ENCODE measurements at regions not wholly inside any gene's neighbourhood (a gene's known extent, or its start where the extent isn't known, plus 50 kb on each side); places are given as distances from the start of the nearest gene placed in this dataset.

DNA sequence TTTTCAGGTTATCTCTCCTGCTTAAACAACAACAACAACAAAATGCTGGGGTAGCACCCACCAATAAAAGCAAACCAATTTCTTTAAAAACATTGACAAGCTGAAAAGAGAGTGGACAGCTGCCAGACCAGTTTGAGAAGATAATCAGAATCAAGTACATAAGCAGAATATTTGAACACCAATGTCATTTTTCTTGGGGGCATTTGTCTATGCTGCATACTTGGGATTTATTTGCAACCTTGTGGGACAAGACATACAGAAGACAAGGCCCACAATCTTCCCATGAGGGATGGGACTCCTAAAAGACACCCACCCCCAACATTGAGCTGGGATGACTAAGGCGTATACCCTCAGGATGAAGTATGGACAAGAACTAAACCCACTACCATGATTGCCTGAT, 62.2 kb upstream of the NXPH2 start:
- H3K4me3 ChIP-seq (ENCODE audit: low read depth in 2 of 2, low read length in 1 of 2) = no peak overlapping the region
- CTCF ChIA-PET = interaction anchor here (0.8 to 2.7 kb wide), 2 partner anchors 16 to 751 kb away, joined by 3 to 18 read pairs; no protein-coding TSS in a partner anchor
- H3K4me2 ChIP-seq = no peak overlapping the region
- no peak overlapping the region for H2AFZ ChIP-seq (ENCODE audit: low read depth)
- no peaks in the 10 kb centered on the region for H3K36me3 ChIP-seq (replicated peaks in 1 of 2; ENCODE audit: control insufficient read depth in 1 of 2, insufficient read depth in 2 of 2, low read length in 1 of 2)
- no peaks in the 10 kb centered on the region for H3K27me3 ChIP-seq (ENCODE audit: insufficient read depth)
- POLR2A ChIA-PET = no interaction called here
- H4K20me1 ChIP-seq (ENCODE audit: insufficient read depth) = no peaks in the 10 kb centered on the region
- no peaks in the 10 kb centered on the region for H3K9me2 ChIP-seq
- WGBS (ENCODE audit: low lambda C conversion rate) = 89% methylated on average over 1 of the region's 1 CpG
- H3K79me2 ChIP-seq (ENCODE audit: insufficient read depth) = no peaks in the 10 kb centered on the region
- no peak overlapping the region for H3K9ac ChIP-seq
- H3K9me3 ChIP-seq = no peaks in the 10 kb centered on the region
- no peak for DNase-seq
- no peak overlapping the region for H3K27ac ChIP-seq (ENCODE audit: low read depth in 2 of 2, low read length in 1 of 2)
- no peaks in the 10 kb centered on the region for H3K4me1 ChIP-seq (ENCODE audit: control insufficient read depth in 1 of 2, insufficient read depth in 2 of 2, low read depth in 1 of 2, low read length in 1 of 2)
- TF ChIP-seq, protein P1, sequence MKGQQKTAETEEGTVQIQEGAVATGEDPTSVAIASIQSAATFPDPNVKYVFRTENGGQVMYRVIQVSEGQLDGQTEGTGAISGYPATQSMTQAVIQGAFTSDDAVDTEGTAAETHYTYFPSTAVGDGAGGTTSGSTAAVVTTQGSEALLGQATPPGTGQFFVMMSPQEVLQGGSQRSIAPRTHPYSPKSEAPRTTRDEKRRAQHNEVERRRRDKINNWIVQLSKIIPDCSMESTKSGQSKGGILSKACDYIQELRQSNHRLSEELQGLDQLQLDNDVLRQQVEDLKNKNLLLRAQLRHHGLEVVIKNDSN (IDR thresholded peaks at IDR 0.05; ENCODE audit: borderline replicate concordance, low read depth) = no peak
- no peak for TF ChIP-seq NFIC (IDR thresholded peaks at IDR 0.05; ENCODE audit: borderline replicate concordance)
- no peak for TF ChIP-seq FOSL2 (IDR thresholded peaks at IDR 0.05; ENCODE audit: borderline replicate concordance, low read depth)
- no peak for TF ChIP-seq SIN3A (IDR thresholded peaks at IDR 0.05; ENCODE audit: borderline replicate concordance, low read depth, low read length)
- no peak for TF ChIP-seq EP300 (IDR thresholded peaks at IDR 0.05; ENCODE audit: borderline replicate concordance in 1 of 2, low read depth in 1 of 2, low read length in 1 of 2)
- no peak for TF ChIP-seq CHD2 (IDR thresholded peaks at IDR 0.05; ENCODE audit: low read length, partially characterized antibody)
- TF ChIP-seq, protein P2, sequence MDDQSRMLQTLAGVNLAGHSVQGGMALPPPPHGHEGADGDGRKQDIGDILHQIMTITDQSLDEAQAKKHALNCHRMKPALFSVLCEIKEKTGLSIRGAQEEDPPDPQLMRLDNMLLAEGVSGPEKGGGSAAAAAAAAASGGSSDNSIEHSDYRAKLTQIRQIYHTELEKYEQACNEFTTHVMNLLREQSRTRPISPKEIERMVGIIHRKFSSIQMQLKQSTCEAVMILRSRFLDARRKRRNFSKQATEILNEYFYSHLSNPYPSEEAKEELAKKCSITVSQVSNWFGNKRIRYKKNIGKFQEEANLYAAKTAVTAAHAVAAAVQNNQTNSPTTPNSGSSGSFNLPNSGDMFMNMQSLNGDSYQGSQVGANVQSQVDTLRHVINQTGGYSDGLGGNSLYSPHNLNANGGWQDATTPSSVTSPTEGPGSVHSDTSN (IDR thresholded peaks at IDR 0.05) = no peak
- TF ChIP-seq ELF1 (IDR thresholded peaks at IDR 0.05) = no peak
- TF ChIP-seq RAD21 (IDR thresholded peaks at IDR 0.05; ENCODE audit: low read length) = no peak
- no peak for TF ChIP-seq SMC3 (IDR thresholded peaks at IDR 0.05; ENCODE audit: low read depth, low read length)
- TF ChIP-seq, protein P3, sequence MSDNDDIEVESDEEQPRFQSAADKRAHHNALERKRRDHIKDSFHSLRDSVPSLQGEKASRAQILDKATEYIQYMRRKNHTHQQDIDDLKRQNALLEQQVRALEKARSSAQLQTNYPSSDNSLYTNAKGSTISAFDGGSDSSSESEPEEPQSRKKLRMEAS (IDR thresholded peaks at IDR 0.05; ENCODE audit: low read depth) = no peak
- no peak for TF ChIP-seq NRF1 (IDR thresholded peaks at IDR 0.05; ENCODE audit: low read depth, low read length)
- TF ChIP-seq MEF2A (IDR thresholded peaks at IDR 0.05; ENCODE audit: borderline replicate concordance, low read depth) = no peak
- no peak for TF ChIP-seq RXRA (IDR thresholded peaks at IDR 0.05; ENCODE audit: borderline replicate concordance, low read depth)
- TF ChIP-seq RCOR1 (IDR thresholded peaks at IDR 0.05; ENCODE audit: low read length) = no peak
- TF ChIP-seq, protein P4, sequence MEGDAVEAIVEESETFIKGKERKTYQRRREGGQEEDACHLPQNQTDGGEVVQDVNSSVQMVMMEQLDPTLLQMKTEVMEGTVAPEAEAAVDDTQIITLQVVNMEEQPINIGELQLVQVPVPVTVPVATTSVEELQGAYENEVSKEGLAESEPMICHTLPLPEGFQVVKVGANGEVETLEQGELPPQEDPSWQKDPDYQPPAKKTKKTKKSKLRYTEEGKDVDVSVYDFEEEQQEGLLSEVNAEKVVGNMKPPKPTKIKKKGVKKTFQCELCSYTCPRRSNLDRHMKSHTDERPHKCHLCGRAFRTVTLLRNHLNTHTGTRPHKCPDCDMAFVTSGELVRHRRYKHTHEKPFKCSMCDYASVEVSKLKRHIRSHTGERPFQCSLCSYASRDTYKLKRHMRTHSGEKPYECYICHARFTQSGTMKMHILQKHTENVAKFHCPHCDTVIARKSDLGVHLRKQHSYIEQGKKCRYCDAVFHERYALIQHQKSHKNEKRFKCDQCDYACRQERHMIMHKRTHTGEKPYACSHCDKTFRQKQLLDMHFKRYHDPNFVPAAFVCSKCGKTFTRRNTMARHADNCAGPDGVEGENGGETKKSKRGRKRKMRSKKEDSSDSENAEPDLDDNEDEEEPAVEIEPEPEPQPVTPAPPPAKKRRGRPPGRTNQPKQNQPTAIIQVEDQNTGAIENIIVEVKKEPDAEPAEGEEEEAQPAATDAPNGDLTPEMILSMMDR (IDR thresholded peaks at IDR 0.05) = no peak
- TF ChIP-seq EZH2phosphoT487 (IDR thresholded peaks at IDR 0.05; ENCODE audit: borderline replicate concordance, low read depth) = no peak
- TF ChIP-seq GABPA (IDR thresholded peaks at IDR 0.05; ENCODE audit: low read depth) = no peak
- no peaks in the 10 kb centered on the region for H3F3A ChIP-seq (replicated peaks; ENCODE audit: insufficient read depth)

Measured in SK-N-SH (cell line).